Neural cell (in vitro differentiated cells): ENCODE measurements at regions not wholly inside any gene's neighbourhood (a gene's known extent, or its start where the extent isn't known, plus 50 kb on each side); places are given as distances from the start of the nearest gene placed in this dataset.

ENCODE experiments used
- H2AFZ ChIP-seq: fragments of 200-600, 300-800 bp; sonication (generic), shearing (Covaris generic); 2 replicates; pipeline ENCODE4 v1.6.0; 2014; ENCODE audit warnings: low read depth, mild to moderate bottlenecking, antibody characterized with exemption, low read length, moderate library complexity
- H3F3A ChIP-seq: fragments of 200-600 bp; shearing (Covaris generic); 2 replicates; pipeline ENCODE4 v1.6.1; 2016; ENCODE audit warnings: mild to moderate bottlenecking, moderate library complexity, mixed read lengths, antibody characterized with exemption, low read length; ENCODE audit not compliant: insufficient read depth, poor library complexity, severe bottlenecking
- H3K27ac ChIP-seq: fragments of 200-600, 300-800 bp; sonication (generic), shearing (Covaris generic); 2 replicates; pipeline ENCODE4 v1.5.1; 2014; ENCODE audit warnings: mild to moderate bottlenecking, low read length, moderate library complexity
- H3K27me3 ChIP-seq: fragments of 300-800, 200-600 bp; sonication (generic), shearing (Covaris generic); 2 replicates; pipeline ENCODE4 v1.6.0; 2014; ENCODE audit warnings: mild to moderate bottlenecking, low read depth, low read length, moderate library complexity; ENCODE audit not compliant: insufficient read depth
- H3K36me3 ChIP-seq: fragments of 300-800, 200-600 bp; sonication (generic), shearing (Covaris generic); 2 replicates; pipeline ENCODE4 v1.5.1; 2014; ENCODE audit warnings: mild to moderate bottlenecking, antibody characterized with exemption, low read length, moderate library complexity; ENCODE audit not compliant: insufficient read depth
- H3K4me2 ChIP-seq: fragments of 300-800, 200-600 bp; sonication (generic), shearing (Covaris generic); 2 replicates; pipeline ENCODE4 v1.6.0; 2014; ENCODE audit warnings: mild to moderate bottlenecking, low read length
- H3K4me3 ChIP-seq: fragments of 300-800, 200-600 bp; sonication (generic), shearing (Covaris generic); 2 replicates; pipeline ENCODE4 v1.5.1; 2014; ENCODE audit warnings: mild to moderate bottlenecking, low read length, moderate library complexity
- H3K79me2 ChIP-seq: fragments of 200-600 bp; shearing (Covaris generic); replicated peaks from 2 replicates; pipeline ENCODE4 v1.6.0; 2014; ENCODE audit warnings: mild to moderate bottlenecking, low read length, moderate library complexity; ENCODE audit not compliant: insufficient read depth
- H3K9ac ChIP-seq: fragments of 300-800, 200-600 bp; sonication (generic), shearing (Covaris generic); 2 replicates; pipeline ENCODE4 v1.6.1; 2016; ENCODE audit warnings: mild to moderate bottlenecking, low read length, mixed read lengths
- H3K9me2 ChIP-seq: fragments of 200-600 bp; shearing (Covaris generic); 2 replicates; pipeline ENCODE4 v1.6.1; 2016; ENCODE audit warnings: mild to moderate bottlenecking, low read length, mixed read lengths; ENCODE audit not compliant: insufficient read depth
- H3K9me3 ChIP-seq: fragments of 200-600, 300-800 bp; sonication (generic), shearing (Covaris generic); 2 replicates; pipeline ENCODE4 v1.6.1; 2016; ENCODE audit warnings: mild to moderate bottlenecking, mixed run types, low read length, moderate library complexity, mixed read lengths
- H4K20me1 ChIP-seq: fragments of 200-600 bp; shearing (Covaris generic); 2 replicates; pipeline ENCODE4 v1.6.1; 2016; ENCODE audit warnings: mild to moderate bottlenecking, mixed run types; ENCODE audit not compliant: insufficient read depth
- CTCF ChIP-seq: fragments of 450-650 bp; IDR thresholded peaks from 2 replicates; pipeline ENCODE4 v1.5.1; 2014; ENCODE audit warnings: antibody characterized with exemption, mild to moderate bottlenecking, moderate library complexity; ENCODE audit not compliant: poor library complexity, severe bottlenecking
- EP300 ChIP-seq: fragments of 450-650 bp; conservative IDR thresholded peaks from 2 replicates; pipeline ENCODE4 v1.6.1; 2014; ENCODE audit warnings: antibody characterized with exemption, mild to moderate bottlenecking, moderate library complexity; ENCODE audit not compliant: poor library complexity, severe bottlenecking
- EZH2 ChIP-seq: fragments of 200-600, 300-800 bp; shearing (Covaris generic), sonication (generic); IDR thresholded peaks from 2 replicates; pipeline ENCODE4 v1.6.1; 2014; ENCODE audit warnings: antibody characterized with exemption, low read length, borderline replicate concordance, mild to moderate bottlenecking; ENCODE audit not compliant: insufficient read depth, poor library complexity, severe bottlenecking
- MXI1 ChIP-seq: fragments of 450-650 bp; conservative IDR thresholded peaks from 2 replicates; pipeline ENCODE4 v1.6.1; 2014; ENCODE audit warnings: antibody characterized with exemption, mild to moderate bottlenecking; ENCODE audit not compliant: poor library complexity, severe bottlenecking
- POLR2AphosphoS5 ChIP-seq: IDR thresholded peaks from 2 replicates; pipeline ENCODE4 v1.6.1; 2012
- RAD21 ChIP-seq: fragments of 450-650 bp; conservative IDR thresholded peaks from 2 replicates; pipeline ENCODE4 v1.6.1; 2014; ENCODE audit warnings: antibody characterized with exemption, mild to moderate bottlenecking, moderate library complexity
- REST ChIP-seq: IDR thresholded peaks from 2 replicates; pipeline ENCODE4 v1.6.1; 2012; ENCODE audit warnings: borderline replicate concordance
- SMC3 ChIP-seq: fragments of 450-650 bp; conservative IDR thresholded peaks from 2 replicates; pipeline ENCODE4 v1.6.1; 2014; ENCODE audit warnings: antibody characterized with exemption, mild to moderate bottlenecking, moderate library complexity; ENCODE audit not compliant: poor library complexity
- TAF1 ChIP-seq: IDR thresholded peaks from 2 replicates; pipeline ENCODE4 v1.6.1; 2012; ENCODE audit warnings: low read depth

- TF ChIP-seq EZH2 = no peak
- no peak for TF ChIP-seq MXI1
- no peak for TF ChIP-seq TAF1
- TF ChIP-seq RAD21 = no peak
- TF ChIP-seq EP300 = no peak
- TF ChIP-seq REST = no peak
- Histone ChIP-seq H3K4me3 (no peak overlapping the region), H3K27me3 (no peaks in the 10 kb centered on the region), H3K36me3 (no peaks in the 10 kb centered on the region), H3K79me2 (no peaks in the 10 kb centered on the region), H2AFZ (no peak overlapping the region), H3F3A (no peaks in the 10 kb centered on the region), H3K9me3 (no peaks in the 10 kb centered on the region), H3K4me2 (no peak overlapping the region), H3K9ac (no peak overlapping the region), H3K9me2 (no peaks in the 10 kb centered on the region), H3K27ac (no peak overlapping the region), H4K20me1 (no peaks in the 10 kb centered on the region)
These were observed 1545.1 kb downstream of the AMY1C start for GRCh38 chr1:105294838-105295237.

- no peak overlapping the region for H2AFZ ChIP-seq
- no peaks in the 10 kb centered on the region for H3K9me2 ChIP-seq
- H3K36me3 ChIP-seq = no peaks in the 10 kb centered on the region
- no peak overlapping the region for H3K4me2 ChIP-seq
- H3K27ac ChIP-seq = no peak overlapping the region
- TF ChIP-seq POLR2AphosphoS5 (no peak), SMC3 (no peak), MXI1 (no peak), TAF1 (no peak), REST (no peak), RAD21 (no peak), CTCF (no peak), EZH2 (no peak), EP300 (no peak)
- H3K27me3 ChIP-seq = no peaks in the 10 kb centered on the region
- no peaks in the 10 kb centered on the region for H3K9me3 ChIP-seq
- H3K79me2 ChIP-seq = no peaks in the 10 kb centered on the region
- no peaks in the 10 kb centered on the region for H3F3A ChIP-seq
- H3K4me3 ChIP-seq = no peak overlapping the region
- H4K20me1 ChIP-seq = no peaks in the 10 kb centered on the region
- no peak overlapping the region for H3K9ac ChIP-seq
These were observed 1560.4 kb downstream of the AMY1C start for GRCh38 chr1:105310063-105310462.
